Activated CD4-positive, alpha-beta memory T cell treated with anti-CD3 and anti-CD28 coated beads, Interleukin-2, amount 10 ng/mL, durations not matched to agents 7 days and 5 days (primary cell): ENCODE measurements at regions not wholly inside any gene's neighbourhood (a gene's known extent, or its start where the extent isn't known, plus 50 kb on each side); places are given as distances from the start of the nearest gene placed in this dataset.

Experiments used
- CTCF ChIA-PET: fragments of 350-600 bp; sonication (Branson Sonifier 250); formaldehyde crosslinking; loops from one replicate; lab custom pipeline; 2021; ENCODE audit warnings: antibody characterized with exemption, inconsistent platforms; lab: Charles Lee
- POLR2A ChIA-PET: fragments of 350-600 bp; sonication (Branson Sonifier 250); formaldehyde crosslinking; loops from one replicate; lab custom pipeline; 2021; ENCODE audit warnings: antibody characterized with exemption; lab: Charles Lee
- DNase-seq: peaks from one replicate; pipeline ENCODE4 v3.0.0-alpha.2; 2020
- H3K27ac Mint-ChIP-seq: one replicate; pipeline ENCODE4 v1.8.0; 2021; ENCODE audit warnings: mild to moderate bottlenecking, mixed read lengths
- H3K27me3 Mint-ChIP-seq: one replicate; pipeline ENCODE4 v1.8.0; 2021; ENCODE audit warnings: mixed read lengths
- H3K36me3 Mint-ChIP-seq: one replicate; pipeline ENCODE4 v1.8.0; 2021; ENCODE audit warnings: low read depth, mixed read lengths
- H3K4me1 Mint-ChIP-seq: one replicate; pipeline ENCODE4 v1.8.0; 2021; ENCODE audit warnings: mixed read lengths
- H3K4me3 Mint-ChIP-seq: one replicate; pipeline ENCODE4 v1.8.0; 2021; ENCODE audit warnings: mild to moderate bottlenecking, mixed read lengths
- H3K9me3 Mint-ChIP-seq: one replicate; pipeline ENCODE4 v1.8.0; 2021; ENCODE audit warnings: mixed read lengths

- H3K9me3 Mint-ChIP-seq, result no peaks in the 10 kb centered on the region
- peaks cover 4% of the 10 kb centered on the region for H3K27me3 Mint-ChIP-seq
- H3K36me3 Mint-ChIP-seq, result no peaks in the 10 kb centered on the region
- ChIA-PET POLR2A (no interaction called here), CTCF (no interaction called here)
- peaks cover 5% of the 10 kb centered on the region for H3K4me1 Mint-ChIP-seq
- DNase-seq, result no peak
- H3K27ac Mint-ChIP-seq, result no peak overlapping the region
- H3K4me3 Mint-ChIP-seq, result no peak overlapping the region
Observed at GRCh38 chr5:38651806-38652205, 95.4 kb upstream of the LIFR start.

- POLR2A ChIA-PET, result no interaction called here
Observed at GRCh38 chr5:38653389-38653788, 96.9 kb upstream of the LIFR start.

GRCh38 chr5:38655691-38656090, 99.2 kb upstream of the LIFR start:
- Mint-ChIP-seq H3K27me3 (peaks cover 4% of the 10 kb centered on the region), H3K4me3 (no peak overlapping the region), H3K36me3 (no peaks in the 10 kb centered on the region), H3K9me3 (no peaks in the 10 kb centered on the region), H3K4me1 (peaks cover 2% of the 10 kb centered on the region), H3K27ac (no peak overlapping the region)
- POLR2A ChIA-PET, result no interaction called here
- CTCF ChIA-PET, result interaction anchor here (0.6 to 1.5 kb wide), 2 partner anchors 154 to 214 kb away, joined by 3 read pairs; no protein-coding TSS in a partner anchor
- DNase-seq, result no peak

More at GRCh38 chr5:38653389-38653788, 96.9 kb upstream of the LIFR start:
- Mint-ChIP-seq H3K27me3 (peaks cover 4% of the 10 kb centered on the region), H3K36me3 (no peaks in the 10 kb centered on the region), H3K4me3 (no peak overlapping the region), H3K4me1 (peaks cover 5% of the 10 kb centered on the region), H3K9me3 (no peaks in the 10 kb centered on the region), H3K27ac (no peak overlapping the region)
- CTCF ChIA-PET, result no interaction called here
- no peak for DNase-seq

- no peak overlapping the region for H3K4me3 Mint-ChIP-seq
Observed at GRCh38 chr5:38656568-38656967, 100.1 kb upstream of the LIFR start.

GRCh38 chr5:38657020-38657419, 100.6 kb upstream of the LIFR start:
- no peak overlapping the region for H3K4me3 Mint-ChIP-seq
- DNase-seq, result no peak
- no peaks in the 10 kb centered on the region for H3K36me3 Mint-ChIP-seq
- H3K4me1 Mint-ChIP-seq, result no peaks in the 10 kb centered on the region
- peaks cover 4% of the 10 kb centered on the region for H3K27me3 Mint-ChIP-seq
- H3K9me3 Mint-ChIP-seq, result no peaks in the 10 kb centered on the region
- ChIA-PET CTCF (no interaction called here), POLR2A (no interaction called here)
- no peak overlapping the region for H3K27ac Mint-ChIP-seq

More at GRCh38 chr5:38656568-38656967, 100.1 kb upstream of the LIFR start:
- no peak for DNase-seq
- H3K9me3 Mint-ChIP-seq, result no peaks in the 10 kb centered on the region
- H3K27ac Mint-ChIP-seq, result no peak overlapping the region
- no peaks in the 10 kb centered on the region for H3K36me3 Mint-ChIP-seq
- POLR2A ChIA-PET, result no interaction called here
- H3K27me3 Mint-ChIP-seq, result no peaks in the 10 kb centered on the region
- H3K4me1 Mint-ChIP-seq, result no peaks in the 10 kb centered on the region
- CTCF ChIA-PET, result interaction anchor here (1.5 kb wide), 1 partner anchor 215 kb away, joined by 3 read pairs; no protein-coding TSS in a partner anchor

- no peaks in the 10 kb centered on the region for H3K36me3 Mint-ChIP-seq
- H3K27ac Mint-ChIP-seq, result no peak overlapping the region
- H3K4me3 Mint-ChIP-seq, result no peak overlapping the region
- no peaks in the 10 kb centered on the region for H3K4me1 Mint-ChIP-seq
- no peak for DNase-seq
- peaks cover 9% of the 10 kb centered on the region for H3K27me3 Mint-ChIP-seq
- CTCF ChIA-PET, result no interaction called here
- no peaks in the 10 kb centered on the region for H3K9me3 Mint-ChIP-seq
- POLR2A ChIA-PET, result no interaction called here
Observed at GRCh38 chr5:38660194-38660668, 103.8 kb upstream of the LIFR start.

GRCh38 chr5:38662090-38662489, 105.6 kb upstream of the LIFR start:
- Mint-ChIP-seq H3K27ac (no peak overlapping the region), H3K36me3 (no peaks in the 10 kb centered on the region), H3K9me3 (no peaks in the 10 kb centered on the region), H3K4me3 (no peak overlapping the region), H3K4me1 (no peaks in the 10 kb centered on the region), H3K27me3 (peaks cover 12% of the 10 kb centered on the region)
- DNase-seq, result no peak
- ChIA-PET POLR2A (no interaction called here), CTCF (interaction anchor here (1.0 kb wide), 1 partner anchor 241 kb away, joined by 3 read pairs; no protein-coding TSS in a partner anchor)

GRCh38 chr5:38663249-38663648, 106.8 kb upstream of the LIFR start:
- ChIA-PET POLR2A (no interaction called here), CTCF (no interaction called here)
- H3K36me3 Mint-ChIP-seq, result no peaks in the 10 kb centered on the region
- no peaks in the 10 kb centered on the region for H3K9me3 Mint-ChIP-seq
- DNase-seq, result no peak
- H3K27ac Mint-ChIP-seq, result no peak overlapping the region
- no peaks in the 10 kb centered on the region for H3K4me1 Mint-ChIP-seq
- peaks cover 12% of the 10 kb centered on the region for H3K27me3 Mint-ChIP-seq
- no peak overlapping the region for H3K4me3 Mint-ChIP-seq

GRCh38 chr5:38666668-38667498, 110.4 kb upstream of the LIFR start:
- H3K27me3 Mint-ChIP-seq, result peaks cover 10% of the 10 kb centered on the region
- no peaks in the 10 kb centered on the region for H3K36me3 Mint-ChIP-seq
- ChIA-PET CTCF (interaction anchor here (1.5 to 1.9 kb wide), 2 partner anchors 225 kb away, joined by 3 to 11 read pairs; no protein-coding TSS in a partner anchor), POLR2A (no interaction called here)
- no peaks in the 10 kb centered on the region for H3K4me1 Mint-ChIP-seq
- no peak overlapping the region for H3K4me3 Mint-ChIP-seq
- no peak overlapping the region for H3K27ac Mint-ChIP-seq
- no peak for DNase-seq
- H3K9me3 Mint-ChIP-seq, result no peaks in the 10 kb centered on the region

- no peaks in the 10 kb centered on the region for H3K4me1 Mint-ChIP-seq
- H3K36me3 Mint-ChIP-seq, result no peaks in the 10 kb centered on the region
- no peak overlapping the region for H3K27ac Mint-ChIP-seq
- H3K9me3 Mint-ChIP-seq, result no peaks in the 10 kb centered on the region
- ChIA-PET CTCF (interaction anchor here (1.9 kb wide), 1 partner anchor 226 kb away, joined by 11 read pairs; no protein-coding TSS in a partner anchor), POLR2A (no interaction called here)
- H3K4me3 Mint-ChIP-seq, result no peak overlapping the region
- peaks cover 5% of the 10 kb centered on the region for H3K27me3 Mint-ChIP-seq
- no peak for DNase-seq
Observed at GRCh38 chr5:38667499-38667776, 111.0 kb upstream of the LIFR start.

GRCh38 chr5:38669361-38669880, 113.0 kb upstream of the LIFR start:
- no peaks in the 10 kb centered on the region for H3K4me1 Mint-ChIP-seq
- peaks cover 8% of the 10 kb centered on the region for H3K27me3 Mint-ChIP-seq
- DNase-seq, result no peak
- H3K36me3 Mint-ChIP-seq, result no peaks in the 10 kb centered on the region
- POLR2A ChIA-PET, result no interaction called here
- no peak overlapping the region for H3K27ac Mint-ChIP-seq
- no peaks in the 10 kb centered on the region for H3K9me3 Mint-ChIP-seq
- CTCF ChIA-PET, result interaction anchor here (1.1 to 1.6 kb wide), 2 partner anchors 141 to 227 kb away, joined by 4 read pairs; no protein-coding TSS in a partner anchor
- no peak overlapping the region for H3K4me3 Mint-ChIP-seq

GRCh38 chr5:38670066-38670465, 113.6 kb upstream of the LIFR start:
- peaks cover 8% of the 10 kb centered on the region for H3K27me3 Mint-ChIP-seq
- ChIA-PET CTCF (interaction anchor here (1.1 to 1.6 kb wide), 2 partner anchors 140 to 228 kb away, joined by 4 read pairs; no protein-coding TSS in a partner anchor), POLR2A (no interaction called here)
- H3K4me3 Mint-ChIP-seq, result no peak overlapping the region
- H3K4me1 Mint-ChIP-seq, result no peaks in the 10 kb centered on the region
- no peaks in the 10 kb centered on the region for H3K36me3 Mint-ChIP-seq
- no peak overlapping the region for H3K27ac Mint-ChIP-seq
- no peak for DNase-seq
- H3K9me3 Mint-ChIP-seq, result no peaks in the 10 kb centered on the region

GRCh38 chr5:38670878-38671277, 114.4 kb upstream of the LIFR start:
- ChIA-PET POLR2A (no interaction called here), CTCF (interaction anchor here (1.6 kb wide), 1 partner anchor 229 kb away, joined by 4 read pairs; no protein-coding TSS in a partner anchor)
- H3K9me3 Mint-ChIP-seq, result no peaks in the 10 kb centered on the region
- no peak overlapping the region for H3K27ac Mint-ChIP-seq
- H3K27me3 Mint-ChIP-seq, result peaks cover 10% of the 10 kb centered on the region
- H3K4me3 Mint-ChIP-seq, result no peak overlapping the region
- no peak for DNase-seq
- no peaks in the 10 kb centered on the region for H3K4me1 Mint-ChIP-seq
- H3K36me3 Mint-ChIP-seq, result no peaks in the 10 kb centered on the region
